ENCODE measurements at regions not wholly inside any gene's neighbourhood (a gene's known extent, or its start where the extent isn't known, plus 50 kb on each side); places are given as distances from the start of the nearest gene placed in this dataset.
A peak's percentile ranks its signal among the peaks of the same experiment; 100 is the strongest.

DNA sequence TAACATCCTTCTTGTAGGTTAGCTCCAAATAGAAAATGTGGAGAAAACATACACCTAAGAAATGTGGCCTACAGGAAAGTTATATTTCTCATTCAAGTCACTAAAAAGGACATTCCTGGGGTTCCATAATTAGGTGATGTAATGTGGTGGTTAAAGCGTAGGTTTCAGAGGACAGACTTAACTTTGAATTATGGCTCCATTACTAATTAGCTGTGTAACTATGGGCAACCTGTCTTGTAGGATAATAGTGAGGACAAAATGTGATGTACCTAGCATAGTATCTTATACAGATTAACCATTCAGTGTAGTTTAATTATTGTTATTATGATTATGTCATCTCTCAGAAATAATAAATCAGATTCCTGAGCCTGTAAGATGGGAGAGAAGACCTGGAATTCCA lies 602.5 kb downstream of the TSN start:
- DNase-seq (ENCODE audit: low spot score, unreplicated experiment), result no peak
- TF ChIP-seq, protein P1, sequence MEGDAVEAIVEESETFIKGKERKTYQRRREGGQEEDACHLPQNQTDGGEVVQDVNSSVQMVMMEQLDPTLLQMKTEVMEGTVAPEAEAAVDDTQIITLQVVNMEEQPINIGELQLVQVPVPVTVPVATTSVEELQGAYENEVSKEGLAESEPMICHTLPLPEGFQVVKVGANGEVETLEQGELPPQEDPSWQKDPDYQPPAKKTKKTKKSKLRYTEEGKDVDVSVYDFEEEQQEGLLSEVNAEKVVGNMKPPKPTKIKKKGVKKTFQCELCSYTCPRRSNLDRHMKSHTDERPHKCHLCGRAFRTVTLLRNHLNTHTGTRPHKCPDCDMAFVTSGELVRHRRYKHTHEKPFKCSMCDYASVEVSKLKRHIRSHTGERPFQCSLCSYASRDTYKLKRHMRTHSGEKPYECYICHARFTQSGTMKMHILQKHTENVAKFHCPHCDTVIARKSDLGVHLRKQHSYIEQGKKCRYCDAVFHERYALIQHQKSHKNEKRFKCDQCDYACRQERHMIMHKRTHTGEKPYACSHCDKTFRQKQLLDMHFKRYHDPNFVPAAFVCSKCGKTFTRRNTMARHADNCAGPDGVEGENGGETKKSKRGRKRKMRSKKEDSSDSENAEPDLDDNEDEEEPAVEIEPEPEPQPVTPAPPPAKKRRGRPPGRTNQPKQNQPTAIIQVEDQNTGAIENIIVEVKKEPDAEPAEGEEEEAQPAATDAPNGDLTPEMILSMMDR (IDR thresholded peaks at IDR 0.05; ENCODE audit: unreplicated experiment), result no peak
- H3K27me3 Mint-ChIP-seq, result no peaks in the 10 kb centered on the region
- no peaks in the 10 kb centered on the region for H3K4me1 Mint-ChIP-seq (ENCODE audit: low read depth)
- no peaks in the 10 kb centered on the region for H3K36me3 Mint-ChIP-seq (ENCODE audit: insufficient read depth)
- no peak overlapping the region for H3K4me3 Mint-ChIP-seq (ENCODE audit: low read depth)
- H3K9me3 Mint-ChIP-seq (ENCODE audit: low read depth), result peaks cover 9% of the 10 kb centered on the region
- no peak overlapping the region for H3K27ac Mint-ChIP-seq

GRCh38 chr2:122358729-122359128 lies 603.3 kb downstream of the TSN start:
- no peak for DNase-seq (ENCODE audit: low spot score, unreplicated experiment)
- H3K9me3 Mint-ChIP-seq (ENCODE audit: low read depth), result peaks cover 9% of the 10 kb centered on the region
- no peaks in the 10 kb centered on the region for H3K27me3 Mint-ChIP-seq
- peaks cover under 1% of the 10 kb centered on the region for H3K4me1 Mint-ChIP-seq (ENCODE audit: low read depth)
- TF ChIP-seq, protein P1 (IDR thresholded peaks at IDR 0.05; ENCODE audit: unreplicated experiment), result no peak
- H3K36me3 Mint-ChIP-seq (ENCODE audit: insufficient read depth), result no peaks in the 10 kb centered on the region
- H3K27ac Mint-ChIP-seq, result no peak overlapping the region
- H3K4me3 Mint-ChIP-seq (ENCODE audit: low read depth), result no peak overlapping the region

DNA sequence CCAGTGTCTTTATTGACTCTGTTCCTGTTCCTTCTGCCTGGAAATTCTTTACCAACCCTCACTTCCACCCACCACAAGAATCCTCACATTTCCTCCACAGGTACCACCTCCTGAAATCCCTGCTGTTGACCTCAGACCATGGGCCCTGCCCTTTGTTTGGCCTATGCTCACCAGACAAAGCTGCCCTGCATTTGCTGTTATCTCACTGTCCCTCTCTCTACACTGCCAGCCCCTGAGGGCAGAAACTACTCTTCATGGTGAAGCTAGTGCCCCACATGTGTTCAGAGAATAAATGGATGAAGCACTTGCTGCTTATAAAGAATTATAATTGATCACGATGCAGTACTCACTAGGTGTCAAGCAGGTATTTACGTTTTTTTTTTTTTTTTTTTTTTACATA lies 608.4 kb downstream of the TSN start:
- peaks cover 3% of the 10 kb centered on the region for H3K4me1 Mint-ChIP-seq (ENCODE audit: low read depth)
- TF ChIP-seq, protein P1 (IDR thresholded peaks at IDR 0.05; ENCODE audit: unreplicated experiment), result no peak
- H3K9me3 Mint-ChIP-seq (ENCODE audit: low read depth), result no peaks in the 10 kb centered on the region
- no peak overlapping the region for H3K4me3 Mint-ChIP-seq (ENCODE audit: low read depth)
- no peaks in the 10 kb centered on the region for H3K36me3 Mint-ChIP-seq (ENCODE audit: insufficient read depth)
- no peak for DNase-seq (ENCODE audit: low spot score, unreplicated experiment)
- no peaks in the 10 kb centered on the region for H3K27me3 Mint-ChIP-seq
- H3K27ac Mint-ChIP-seq, result peak overlapping the region; percentile 47

DNA sequence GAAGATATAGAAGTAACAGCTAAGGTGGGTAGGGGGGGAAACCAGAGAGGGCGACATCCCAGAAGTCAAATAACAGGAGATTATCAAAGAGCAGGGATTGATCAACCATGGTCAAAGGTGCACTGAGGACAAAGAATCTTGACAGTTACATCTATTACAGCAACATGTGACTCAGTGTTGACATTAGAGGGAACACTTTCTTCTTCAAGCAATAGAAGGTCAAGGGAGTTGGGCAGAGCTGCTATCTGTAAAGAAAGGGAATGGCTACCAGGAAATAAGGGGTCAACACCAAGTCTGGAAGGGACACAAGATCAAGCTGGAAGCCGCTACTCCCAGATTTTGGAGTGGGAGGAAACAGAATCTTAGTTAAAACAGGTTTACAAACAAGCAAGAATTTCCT lies 611.0 kb downstream of the TSN start:
- TF ChIP-seq, protein P1 (IDR thresholded peaks at IDR 0.05; ENCODE audit: unreplicated experiment), result no peak
- H3K27me3 Mint-ChIP-seq, result no peaks in the 10 kb centered on the region
- no peak overlapping the region for H3K4me3 Mint-ChIP-seq (ENCODE audit: low read depth)
- no peak for DNase-seq (ENCODE audit: low spot score, unreplicated experiment)
- H3K36me3 Mint-ChIP-seq (ENCODE audit: insufficient read depth), result no peaks in the 10 kb centered on the region
- peaks cover 3% of the 10 kb centered on the region for H3K4me1 Mint-ChIP-seq (ENCODE audit: low read depth)
- no peaks in the 10 kb centered on the region for H3K9me3 Mint-ChIP-seq (ENCODE audit: low read depth)
- no peak overlapping the region for H3K27ac Mint-ChIP-seq

GRCh38 chr2:122366969-122367645 lies 611.7 kb downstream of the TSN start:
- H3K36me3 Mint-ChIP-seq (ENCODE audit: insufficient read depth), result no peaks in the 10 kb centered on the region
- DNase-seq (ENCODE audit: low spot score, unreplicated experiment), result no peak
- H3K4me1 Mint-ChIP-seq (ENCODE audit: low read depth), result peaks cover 3% of the 10 kb centered on the region
- H3K9me3 Mint-ChIP-seq (ENCODE audit: low read depth), result no peaks in the 10 kb centered on the region
- H3K27ac Mint-ChIP-seq, result no peak overlapping the region
- no peaks in the 10 kb centered on the region for H3K27me3 Mint-ChIP-seq
- TF ChIP-seq, protein P1 (IDR thresholded peaks at IDR 0.05; ENCODE audit: unreplicated experiment), result no peak
- no peak overlapping the region for H3K4me3 Mint-ChIP-seq (ENCODE audit: low read depth)
